Neural progenitor cell (in vitro differentiated cells): ENCODE measurements at regions not wholly inside any gene's neighbourhood (a gene's known extent, or its start where the extent isn't known, plus 50 kb on each side); places are given as distances from the start of the nearest gene placed in this dataset.

ENCODE experiments used
- EZH2 ChIP-seq: fragments of 200-600 bp; sonication (generic); IDR thresholded peaks from 2 replicates; pipeline ENCODE4 v1.6.1; 2017; ENCODE audit warnings: antibody characterized with exemption, mild to moderate bottlenecking, moderate library complexity
- TF ChIP-seq, protein P1 (sequence below): fragments of 200-600 bp; sonication (generic); IDR thresholded peaks from 2 replicates; pipeline ENCODE4 v1.5.1; 2017; ENCODE audit warnings: antibody characterized with exemption, mild to moderate bottlenecking

DNA sequence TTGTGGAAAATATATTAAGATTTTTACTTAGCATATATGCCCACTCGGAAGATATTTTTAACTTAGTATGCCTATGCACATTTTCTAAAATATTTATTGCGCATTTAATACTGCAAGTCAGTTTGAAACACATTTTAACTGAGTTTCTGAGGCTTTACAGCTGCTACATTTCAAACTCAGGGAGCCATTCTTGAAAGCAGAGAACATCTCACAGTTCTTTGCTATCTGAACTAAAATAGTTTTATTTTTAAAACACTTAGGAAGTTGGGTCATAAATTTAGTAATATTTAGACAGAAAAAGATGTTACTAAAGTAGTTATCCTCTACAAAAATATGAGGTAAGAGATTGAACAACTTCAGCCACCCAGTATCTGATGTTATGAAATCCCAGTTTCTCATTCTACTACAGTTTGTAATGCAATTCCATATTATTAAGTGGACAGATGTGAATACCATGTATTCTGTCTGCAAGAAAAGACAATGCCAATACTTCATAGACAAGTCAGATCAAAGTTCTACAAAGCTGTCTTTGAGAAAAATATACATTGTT lies 409.9 kb upstream of the EDIL3 start:
- TF ChIP-seq, protein P1, sequence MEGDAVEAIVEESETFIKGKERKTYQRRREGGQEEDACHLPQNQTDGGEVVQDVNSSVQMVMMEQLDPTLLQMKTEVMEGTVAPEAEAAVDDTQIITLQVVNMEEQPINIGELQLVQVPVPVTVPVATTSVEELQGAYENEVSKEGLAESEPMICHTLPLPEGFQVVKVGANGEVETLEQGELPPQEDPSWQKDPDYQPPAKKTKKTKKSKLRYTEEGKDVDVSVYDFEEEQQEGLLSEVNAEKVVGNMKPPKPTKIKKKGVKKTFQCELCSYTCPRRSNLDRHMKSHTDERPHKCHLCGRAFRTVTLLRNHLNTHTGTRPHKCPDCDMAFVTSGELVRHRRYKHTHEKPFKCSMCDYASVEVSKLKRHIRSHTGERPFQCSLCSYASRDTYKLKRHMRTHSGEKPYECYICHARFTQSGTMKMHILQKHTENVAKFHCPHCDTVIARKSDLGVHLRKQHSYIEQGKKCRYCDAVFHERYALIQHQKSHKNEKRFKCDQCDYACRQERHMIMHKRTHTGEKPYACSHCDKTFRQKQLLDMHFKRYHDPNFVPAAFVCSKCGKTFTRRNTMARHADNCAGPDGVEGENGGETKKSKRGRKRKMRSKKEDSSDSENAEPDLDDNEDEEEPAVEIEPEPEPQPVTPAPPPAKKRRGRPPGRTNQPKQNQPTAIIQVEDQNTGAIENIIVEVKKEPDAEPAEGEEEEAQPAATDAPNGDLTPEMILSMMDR: no peak
- TF ChIP-seq EZH2: no peak
